ENCODE measurements at regions not wholly inside any gene's neighbourhood (a gene's known extent, or its start where the extent isn't known, plus 50 kb on each side); places are given as distances from the start of the nearest gene placed in this dataset.

GRCh38 chr2:203606051-203606450, 71.0 kb upstream of the RAPH1 start:
- ChIA-PET POLR2A (ENCODE audit: partially characterized antibody) (no interaction called here), CTCF (ENCODE audit: partially characterized antibody) (interaction anchor here (0.6 to 1.6 kb wide), 3 partner anchors 25 to 1191 kb away, joined by 3 to 5 read pairs (median 3); no protein-coding TSS in a partner anchor)
- H3K9ac ChIP-seq (replicated peaks in 1 of 4; ENCODE audit: extremely low read depth in 1 of 4, low read depth in 3 of 4, low read length in 3 of 4) = no peak overlapping the region
- H2BK120ac ChIP-seq (replicated peaks; ENCODE audit: low read depth, low read length) = no peak overlapping the region
- no peak overlapping the region for H3K18ac ChIP-seq (ENCODE audit: extremely low read depth, low read length)
- H2BK20ac ChIP-seq (ENCODE audit: low read length) = no peak overlapping the region
- no peak overlapping the region for H2AK5ac ChIP-seq (ENCODE audit: low read depth, low read length)
- H4K20me1 ChIP-seq (replicated peaks in 1 of 2; ENCODE audit: control insufficient read depth in 1 of 2, insufficient read depth in 2 of 2, low read length in 2 of 2) = no peaks in the 10 kb centered on the region
- H2BK12ac ChIP-seq (ENCODE audit: low read depth, low read length) = no peak overlapping the region
- FAIRE-seq (no peak), DNase-seq (ENCODE audit: low read depth in 1 of 2, low spot score in 2 of 2) (no peak)
- no peak overlapping the region for H4K5ac ChIP-seq (ENCODE audit: insufficient read length, low read depth, low read length)
- no peak overlapping the region for H3K23ac ChIP-seq (ENCODE audit: insufficient read length)
- no peak overlapping the region for H4K8ac ChIP-seq (ENCODE audit: extremely low read depth, insufficient read depth, low read length)
- H3K79me1 ChIP-seq (ENCODE audit: low read depth, low read length) = no peaks in the 10 kb centered on the region
- no peak overlapping the region for H3K4ac ChIP-seq (replicated peaks; ENCODE audit: insufficient read length, low read depth, low read length)
- no peaks in the 10 kb centered on the region for H3K79me2 ChIP-seq (ENCODE audit: control insufficient read depth in 1 of 2, insufficient read depth in 2 of 2, low read length in 2 of 2)
- no peak overlapping the region for H3K27ac ChIP-seq (ENCODE audit: low read depth, low read length)
- no peak overlapping the region for H3K4me2 ChIP-seq (ENCODE audit: insufficient read depth in 1 of 2, low read depth in 2 of 2, low read length in 2 of 2)
- H2BK5ac ChIP-seq (ENCODE audit: low read depth, low read length) = no peak overlapping the region
- no peak overlapping the region for H3K56ac ChIP-seq (replicated peaks; ENCODE audit: insufficient read length, low read depth, low read length)
- H2AFZ ChIP-seq (ENCODE audit: low read length) = no peak overlapping the region
- no peaks in the 10 kb centered on the region for H3K9me3 ChIP-seq (ENCODE audit: insufficient read depth in 2 of 2, low read depth in 1 of 2, low read length in 1 of 2)
- no peaks in the 10 kb centered on the region for H3K36me3 ChIP-seq (ENCODE audit: control insufficient read depth in 2 of 4, insufficient read depth in 4 of 4, low read length in 3 of 4)
- peaks cover 0 to 3% (median 0%) of the 10 kb centered on the region in 4 experiments; a peak in 1 of 7 replicates for H3K4me1 ChIP-seq (replicated peaks in 1 of 4; ENCODE audit: control insufficient read depth in 3 of 4, insufficient read depth in 4 of 4, low read length in 3 of 4)
- no peaks in the 10 kb centered on the region for H3K23me2 ChIP-seq (ENCODE audit: low read depth, low read length)
- TF ChIP-seq YY1 (IDR thresholded peaks at IDR 0.05; ENCODE audit: low read depth, low read length) (no peak), E2F6 (IDR thresholded peaks at IDR 0.05) (no peak)
- 98% methylated on average over 3 of the region's 3 CpGs; no CpG with 5 or more reads in 1 of the 2 experiments for WGBS, 2 experiments (ENCODE audit: extremely low coverage in 1 of 2, insufficient coverage in 1 of 2, insufficient read length in 1 of 2, insufficient replicate concordance in 2 of 2, low coverage in 1 of 2, low lambda C conversion rate in 2 of 2, missing lambda C conversion rate in 1 of 2)
- H4K91ac ChIP-seq (replicated peaks; ENCODE audit: insufficient read length, low read length) = no peak overlapping the region
- H3K4me3 ChIP-seq (ENCODE audit: extremely low read depth in 1 of 4, insufficient read depth in 2 of 4, low read depth in 3 of 4, low read length in 4 of 4) = no peak overlapping the region
- no peak overlapping the region for H3K14ac ChIP-seq (ENCODE audit: insufficient read length)
- H3K27me3 ChIP-seq (replicated peaks in 1 of 4; ENCODE audit: control insufficient read depth in 3 of 4, extremely low read depth in 1 of 4, insufficient read depth in 3 of 4, low read length in 3 of 4) = no peaks in the 10 kb centered on the region
- H2BK15ac ChIP-seq (ENCODE audit: low read length) = no peak overlapping the region
